Gastrocnemius medialis (tissue), 4 donors: ENCODE measurements at regions not wholly inside any gene's neighbourhood (a gene's known extent, or its start where the extent isn't known, plus 50 kb on each side); places are given as distances from the start of the nearest gene placed in this dataset.

Source experiments
- CTCF ChIP-seq, 5 experiments: fragments of 450-650 bp in 3 of 5; fragments of 200-600 bp in 2 of 5; sonication (generic) in 2 of 5; IDR thresholded peaks in 4 of 5; conservative IDR thresholded peaks in 1 of 5; 1 replicate in 4 of 5; 2 replicates in 1 of 5; pipeline ENCODE4 v1.5.1; 2016 to 2019; ENCODE audit warnings: antibody characterized with exemption in 5 of 5, mild to moderate bottlenecking in 3 of 5, moderate library complexity in 3 of 5
- POLR2A ChIP-seq, 2 donors: fragments of 450-650 bp; IDR thresholded peaks; one replicate each; pipeline ENCODE4 v1.6.1; 2017; ENCODE audit warnings: antibody characterized with exemption in 2 of 2, mild to moderate bottlenecking in 2 of 2, moderate library complexity in 2 of 2

- TF ChIP-seq CTCF (IDR thresholded peaks at IDR 0.05 in 4 of 5, conservative IDR thresholded peaks at IDR 0.05 in 1 of 5): no peak
- no peak for TF ChIP-seq POLR2A (IDR thresholded peaks at IDR 0.05)
Measured at GRCh38 chr12:34334953-34335743, 312.9 kb downstream of the ALG10 start.
